ENCODE measurements at regions not wholly inside any gene's neighbourhood (a gene's known extent, or its start where the extent isn't known, plus 50 kb on each side); places are given as distances from the start of the nearest gene placed in this dataset.

DNA sequence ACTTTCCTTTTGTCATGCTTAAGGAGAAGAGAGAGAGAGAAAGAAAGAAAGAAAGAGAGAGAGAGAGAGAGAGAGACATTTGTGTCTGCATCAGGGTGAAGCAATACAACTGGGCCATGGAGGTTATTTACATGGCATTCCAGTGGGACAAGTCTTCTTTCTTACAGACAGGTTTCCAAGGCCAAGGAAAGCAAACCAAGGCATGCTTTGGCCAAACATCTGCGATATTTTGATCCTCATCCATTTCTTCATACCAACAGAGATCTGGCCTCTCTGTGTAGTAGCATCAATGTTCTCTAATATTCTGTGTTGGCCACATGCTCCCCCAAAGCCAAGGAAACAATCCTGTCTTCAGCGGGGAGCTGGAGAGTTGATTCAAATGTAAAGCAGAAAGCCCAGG is 292.1 kb downstream of the SETD4 start:
- DNase-seq (ENCODE audit: extremely low read depth in 1 of 2, low read depth in 1 of 2), result no peak

DNA sequence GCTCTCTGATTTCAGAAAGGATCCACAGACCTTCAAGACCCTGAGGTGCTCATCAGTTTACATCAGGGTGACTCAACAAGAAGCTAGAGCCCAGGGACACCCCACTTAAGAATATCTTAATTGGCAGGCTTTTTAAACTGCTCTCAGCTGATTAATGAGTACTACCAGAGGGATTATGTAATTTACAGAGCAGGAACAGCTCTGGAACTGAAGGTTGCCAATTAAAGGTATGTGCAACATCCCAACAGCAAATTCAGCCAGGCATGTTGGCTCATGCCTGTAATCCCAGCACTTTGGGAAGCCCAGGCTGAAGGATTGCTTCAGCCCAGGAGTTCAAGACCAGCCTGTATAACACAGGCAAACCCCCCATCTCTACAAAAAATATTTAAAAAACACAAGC is 295.7 kb downstream of the SETD4 start:
- DNase-seq (ENCODE audit: extremely low read depth in 1 of 2, low read depth in 1 of 2), result no peak

DNA sequence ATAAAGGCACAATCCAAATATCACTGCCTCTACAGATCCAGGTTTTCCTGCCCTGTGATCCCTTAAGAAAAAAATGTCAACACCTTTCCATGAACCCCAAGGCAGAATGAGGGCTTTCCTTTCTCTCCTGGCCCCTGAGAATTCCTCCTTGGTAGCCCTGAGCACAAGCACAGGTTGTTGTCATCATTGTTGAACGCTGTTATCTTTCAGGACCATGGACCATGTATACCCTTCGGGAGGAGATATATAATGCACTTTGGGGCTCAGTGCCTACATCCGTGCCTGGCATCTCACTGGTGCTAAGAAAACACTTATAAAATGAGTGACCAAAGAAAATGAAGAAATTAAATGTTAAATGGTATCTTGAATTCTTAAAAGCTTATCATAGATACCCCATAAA is 296.2 kb downstream of the SETD4 start:
- DNase-seq (ENCODE audit: extremely low read depth in 1 of 2, low read depth in 1 of 2), result no peak

DNA sequence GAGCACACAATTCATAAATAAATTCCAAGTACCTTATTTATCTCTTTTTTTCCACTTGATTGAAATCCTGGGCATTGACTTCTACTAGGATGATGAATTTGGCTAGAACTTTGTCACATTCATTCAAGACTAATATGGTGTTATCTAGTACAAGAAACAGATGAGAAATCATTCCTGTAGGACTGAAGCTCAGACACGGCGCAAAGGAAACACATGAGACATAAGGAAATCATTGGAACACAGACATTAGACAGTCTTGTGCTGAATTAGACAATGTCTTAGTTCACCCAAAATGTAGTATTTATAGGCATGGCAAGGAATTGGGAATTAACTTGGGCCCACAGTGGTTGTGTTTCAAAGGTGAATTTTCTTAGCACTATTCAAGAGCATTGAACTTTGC is 305.7 kb downstream of the SETD4 start:
- DNase-seq (ENCODE audit: extremely low read depth in 1 of 2, low read depth in 1 of 2), result no peak

DNA sequence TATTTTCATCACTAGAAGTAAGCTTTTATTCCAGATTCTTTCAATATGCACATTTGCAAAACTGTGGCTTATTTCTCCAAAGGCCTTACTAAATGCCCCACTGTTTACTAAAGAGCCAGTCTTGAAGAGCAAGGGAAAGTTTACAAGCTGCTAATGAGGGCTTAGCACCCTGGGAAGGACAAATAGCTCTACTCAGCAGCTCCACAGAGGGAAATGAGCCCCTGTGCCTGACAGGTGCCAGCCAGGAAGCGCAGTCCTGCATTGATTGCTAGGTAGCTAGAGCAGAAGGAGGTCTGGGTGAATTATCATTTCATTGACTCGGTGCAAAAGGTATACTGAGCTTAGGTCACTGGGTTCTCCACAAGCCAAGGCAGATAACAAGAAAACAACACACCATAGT is 307.0 kb downstream of the SETD4 start:
- no peak for DNase-seq (ENCODE audit: extremely low read depth in 1 of 2, low read depth in 1 of 2)

DNA sequence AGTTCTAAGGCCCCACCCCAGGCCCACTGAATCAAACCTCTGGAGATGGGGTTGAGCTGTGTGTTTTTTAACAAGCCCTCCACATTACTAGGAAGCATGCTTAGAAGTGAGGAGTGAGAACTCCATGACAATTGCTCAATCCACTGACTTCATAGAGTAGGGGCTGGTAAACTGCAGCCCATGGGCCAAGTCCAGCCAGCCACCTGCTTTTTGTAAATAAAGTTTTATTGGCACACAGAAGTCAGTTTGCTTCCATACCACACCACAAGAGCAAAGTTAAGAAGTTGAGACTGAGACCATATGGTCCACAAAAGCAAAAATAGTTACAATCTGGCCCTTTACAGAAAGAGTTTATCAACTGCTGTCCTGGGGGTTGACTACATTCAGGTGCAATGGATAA is 309.2 kb downstream of the SETD4 start:
- DNase-seq (ENCODE audit: extremely low read depth in 1 of 2, low read depth in 1 of 2), result no peak

DNA sequence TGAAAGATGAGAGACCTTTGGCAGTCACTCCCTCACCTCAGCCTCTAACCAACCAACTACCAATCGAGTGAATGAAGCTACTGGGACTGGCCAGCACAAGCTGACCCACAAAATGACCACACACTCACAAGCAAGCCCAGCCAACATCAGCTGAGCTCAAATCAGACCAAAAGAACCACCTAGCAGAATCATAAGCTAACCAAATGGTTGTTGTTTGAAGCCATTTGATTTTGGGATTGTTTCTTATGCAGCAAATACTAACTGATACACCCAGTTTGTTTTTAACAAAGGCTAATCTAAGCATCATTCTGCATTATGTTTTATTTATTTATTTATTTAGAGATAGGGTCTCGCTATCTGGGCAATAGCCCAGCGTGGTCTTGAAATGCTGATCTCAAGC is 310.4 kb downstream of the SETD4 start:
- DNase-seq (ENCODE audit: extremely low read depth in 1 of 2, low read depth in 1 of 2), result no peak

DNA sequence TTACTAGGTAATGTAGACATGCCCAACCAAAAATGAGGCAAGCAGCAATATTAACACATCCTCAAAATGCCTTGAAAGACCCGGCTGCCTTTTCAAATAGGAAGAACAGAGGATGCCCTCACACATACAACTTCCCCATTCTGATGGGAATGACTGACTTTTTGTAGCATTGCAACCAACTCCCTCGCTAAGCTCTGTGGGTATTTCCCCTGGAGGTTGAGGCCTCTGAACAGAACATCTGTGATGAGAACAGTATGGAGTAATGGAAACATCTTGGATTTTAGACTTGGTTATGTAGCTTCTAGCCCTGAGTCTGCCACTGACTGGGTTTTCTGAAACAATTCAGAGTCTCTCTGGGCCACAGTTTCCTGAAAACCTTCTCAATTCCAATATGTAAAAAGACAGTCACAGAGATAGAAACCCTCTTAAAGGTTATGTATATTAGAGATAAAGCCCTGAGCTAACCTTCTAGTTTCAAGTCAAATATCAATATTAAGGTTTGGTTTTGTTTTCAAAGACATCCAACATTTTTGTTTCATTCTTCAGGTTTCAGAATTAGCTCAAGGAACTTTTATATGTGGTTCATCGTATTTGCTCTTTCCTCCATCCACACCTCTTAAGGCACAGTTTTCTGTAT is 311.5 kb downstream of the SETD4 start:
- no peak for DNase-seq (ENCODE audit: extremely low read depth in 1 of 2, low read depth in 1 of 2)

DNA sequence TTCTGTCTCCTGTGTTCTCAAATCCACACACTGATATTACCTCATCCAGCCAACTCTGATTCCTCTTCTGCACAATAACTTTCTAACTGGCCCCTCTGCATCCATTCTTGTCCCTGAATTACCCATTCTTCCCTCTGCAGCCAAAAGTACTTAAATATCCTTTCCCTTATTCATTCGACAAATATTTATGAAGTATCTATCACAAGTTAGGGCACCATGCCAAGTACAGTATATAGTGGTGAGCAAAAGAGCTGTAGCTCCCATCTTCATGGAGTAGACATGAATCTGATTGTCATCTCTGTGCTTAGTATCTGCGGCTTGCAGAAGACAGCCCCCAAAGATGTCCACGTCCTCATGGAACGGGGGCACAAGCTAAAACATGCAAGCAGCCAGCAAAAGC is 316.8 kb downstream of the SETD4 start:
- no peak for DNase-seq (ENCODE audit: extremely low read depth in 1 of 2, low read depth in 1 of 2)

DNA sequence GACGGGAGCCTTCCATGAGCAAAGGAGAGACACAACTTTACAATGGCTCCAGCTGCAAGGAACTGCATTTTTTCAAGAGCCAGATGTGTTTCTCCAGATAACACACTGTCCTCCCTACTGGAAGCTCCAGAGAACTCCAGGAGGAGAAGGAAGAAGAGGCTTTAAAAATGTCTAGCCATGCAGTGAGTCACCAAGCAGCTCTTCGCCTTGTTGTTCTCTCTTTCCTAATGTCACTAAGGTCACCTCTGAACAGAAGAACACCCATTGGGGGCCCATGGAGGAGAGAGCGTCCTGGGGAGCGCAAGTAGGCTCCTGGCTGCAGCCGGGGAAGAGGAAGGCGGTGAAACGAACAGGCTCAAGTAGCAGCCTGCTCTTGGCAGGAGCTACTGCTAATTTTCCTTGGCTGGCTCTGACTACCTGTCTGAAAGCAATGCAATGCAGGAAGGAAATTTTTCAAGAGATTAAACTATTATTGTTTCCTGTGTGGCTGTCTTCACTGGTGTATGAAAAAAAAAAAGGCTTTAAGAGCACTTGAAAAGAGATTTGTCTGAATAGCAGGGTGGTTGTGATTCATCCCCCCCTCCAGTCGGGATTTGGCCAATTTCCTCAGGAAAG is 321.9 kb downstream of the SETD4 start:
- DNase-seq (ENCODE audit: extremely low read depth in 1 of 2, low read depth in 1 of 2), result no peak

DNA sequence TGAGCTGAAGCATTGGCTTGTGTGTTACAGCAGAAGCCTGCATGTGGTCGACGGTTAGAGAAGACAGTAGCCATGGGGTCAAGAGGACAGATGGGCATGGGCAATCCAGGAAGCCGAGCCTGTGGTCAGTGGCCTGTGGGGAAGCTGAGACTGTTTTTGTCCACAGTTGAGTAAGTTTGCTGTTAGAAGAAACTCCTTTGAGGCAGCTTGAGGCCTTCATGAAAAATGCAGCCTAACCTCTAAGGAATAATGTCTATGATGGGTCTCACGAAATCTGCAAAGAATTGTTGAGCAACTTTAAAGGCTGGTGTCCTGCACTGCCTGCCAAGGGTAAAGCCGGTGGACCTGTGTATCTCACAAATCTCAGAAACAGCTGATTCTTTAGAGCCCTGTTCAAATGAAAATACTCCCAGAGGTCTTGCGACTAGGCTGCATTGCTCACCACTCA is 322.4 kb downstream of the SETD4 start:
- DNase-seq (ENCODE audit: extremely low read depth in 1 of 2, low read depth in 1 of 2), result no peak

DNA sequence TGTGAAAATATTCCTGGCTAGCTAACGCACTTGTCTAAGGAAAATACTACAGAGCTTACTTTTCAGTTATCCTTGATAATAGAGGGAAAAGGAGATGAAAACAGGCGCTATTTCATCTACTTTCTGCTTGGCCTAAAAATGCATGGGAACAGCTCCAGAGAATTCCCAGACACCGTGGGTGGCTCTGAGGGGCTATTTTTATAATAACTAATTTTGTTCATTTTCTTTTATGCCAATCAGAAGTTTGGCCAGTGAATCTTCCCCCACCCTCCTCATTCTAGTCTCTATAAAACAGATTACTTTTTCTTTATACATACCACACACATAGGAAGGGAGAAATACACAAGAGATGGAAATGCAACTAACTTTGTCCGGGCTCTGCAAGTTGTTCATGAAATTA is 322.9 kb downstream of the SETD4 start:
- no peak for DNase-seq (ENCODE audit: extremely low read depth in 1 of 2, low read depth in 1 of 2)

DNA sequence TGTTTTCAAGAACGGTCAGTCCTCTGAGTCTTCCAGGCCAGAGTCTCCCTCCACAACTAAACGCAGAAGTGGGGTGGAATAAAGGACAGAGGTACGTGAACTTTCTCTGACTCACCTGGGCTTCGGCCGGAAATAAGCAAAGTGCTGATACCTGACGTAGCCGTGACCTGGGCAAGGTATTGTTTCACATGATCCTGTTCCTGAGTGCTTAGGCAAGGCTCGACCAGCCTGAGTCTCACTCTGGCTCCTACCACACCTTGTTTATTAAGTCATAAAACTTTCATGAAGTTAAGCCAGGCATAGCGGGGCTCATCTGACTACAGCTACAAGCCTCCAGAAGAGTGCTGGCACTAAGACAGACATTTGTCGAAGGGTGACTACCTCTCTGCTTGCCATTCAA is 327.5 kb downstream of the SETD4 start:
- no peak for DNase-seq (ENCODE audit: extremely low read depth in 1 of 2, low read depth in 1 of 2)

DNA sequence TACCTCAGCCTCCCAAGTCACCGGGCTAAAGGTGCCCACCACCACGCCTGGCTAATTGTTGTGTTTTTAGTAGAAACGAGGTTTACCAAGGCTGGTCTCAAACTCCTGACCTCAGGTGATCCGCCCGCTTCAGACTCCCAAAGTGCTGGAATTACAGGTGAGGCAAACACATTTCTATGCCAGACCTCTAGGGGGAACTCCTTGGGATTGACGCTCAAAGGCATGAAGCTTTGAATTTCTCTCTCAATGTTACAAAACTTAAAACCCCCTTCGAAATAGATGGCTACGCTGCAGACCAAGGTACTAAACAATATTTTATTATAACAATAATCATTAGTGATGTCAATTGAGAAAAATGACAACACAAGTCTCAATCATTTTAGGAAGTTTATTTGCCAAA is 330.0 kb downstream of the SETD4 start:
- no peak for DNase-seq (ENCODE audit: extremely low read depth in 1 of 2, low read depth in 1 of 2)

DNA sequence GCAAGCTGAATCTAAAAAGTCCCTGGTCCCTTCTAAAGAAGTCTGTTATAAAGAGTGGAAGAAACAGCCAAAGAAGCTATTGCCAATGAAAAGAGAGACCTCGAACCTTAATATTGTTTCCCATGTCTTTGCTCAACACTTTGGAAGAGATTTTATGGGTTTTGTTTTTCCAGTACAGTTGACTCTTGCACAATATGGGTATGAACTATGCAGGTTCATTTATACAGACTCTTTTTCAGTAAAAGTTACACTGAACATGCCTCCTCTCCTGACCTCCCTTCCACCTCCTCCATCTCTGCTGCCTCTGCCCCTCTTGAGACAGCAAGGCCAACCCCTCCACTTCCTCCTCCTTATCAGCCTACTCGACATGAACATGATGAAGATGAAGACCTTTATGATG is 332.5 kb downstream of the SETD4 start:
- no peak for DNase-seq (ENCODE audit: extremely low read depth in 1 of 2, low read depth in 1 of 2)

DNA sequence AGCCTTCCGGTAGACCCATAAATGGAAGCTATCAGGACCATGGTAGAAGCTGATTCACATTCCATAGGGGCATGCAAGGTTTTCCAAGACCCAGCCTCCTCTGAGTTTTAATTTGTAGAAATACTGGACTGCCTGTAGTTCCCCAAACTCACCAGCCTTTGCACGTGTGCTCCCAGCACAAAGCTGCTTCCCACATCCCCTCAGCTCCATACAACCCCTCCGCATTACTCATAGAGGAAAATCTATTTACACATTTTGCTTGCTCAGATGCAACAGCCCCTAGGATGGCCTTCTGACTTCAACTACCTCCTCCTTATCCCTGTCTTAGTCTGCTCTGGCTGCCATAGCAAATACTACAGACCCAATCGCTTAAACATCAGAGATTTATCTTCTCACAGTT is 336.2 kb downstream of the SETD4 start:
- no peak for DNase-seq (ENCODE audit: extremely low read depth in 1 of 2, low read depth in 1 of 2)

DNA sequence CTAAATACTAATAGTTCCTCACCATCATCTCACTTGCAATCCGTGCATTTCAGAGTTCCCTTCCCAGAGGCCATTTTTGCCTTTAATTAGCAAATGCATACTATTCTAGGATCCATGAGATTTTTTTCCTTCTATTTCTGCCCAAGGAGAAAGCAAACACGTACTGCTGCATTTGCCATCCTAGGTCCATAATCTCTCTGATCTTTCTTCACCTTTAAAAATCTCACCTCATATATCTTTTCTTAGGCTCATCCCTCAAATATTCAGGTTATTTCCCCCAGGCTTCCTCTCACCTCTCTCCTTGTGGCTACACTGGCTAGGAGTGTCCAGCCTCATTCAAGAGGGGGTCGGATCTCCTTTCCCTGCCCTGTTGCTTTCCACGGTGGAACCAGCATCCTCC is 338.6 kb downstream of the SETD4 start:
- no peak for DNase-seq (ENCODE audit: extremely low read depth in 1 of 2, low read depth in 1 of 2)

DNA sequence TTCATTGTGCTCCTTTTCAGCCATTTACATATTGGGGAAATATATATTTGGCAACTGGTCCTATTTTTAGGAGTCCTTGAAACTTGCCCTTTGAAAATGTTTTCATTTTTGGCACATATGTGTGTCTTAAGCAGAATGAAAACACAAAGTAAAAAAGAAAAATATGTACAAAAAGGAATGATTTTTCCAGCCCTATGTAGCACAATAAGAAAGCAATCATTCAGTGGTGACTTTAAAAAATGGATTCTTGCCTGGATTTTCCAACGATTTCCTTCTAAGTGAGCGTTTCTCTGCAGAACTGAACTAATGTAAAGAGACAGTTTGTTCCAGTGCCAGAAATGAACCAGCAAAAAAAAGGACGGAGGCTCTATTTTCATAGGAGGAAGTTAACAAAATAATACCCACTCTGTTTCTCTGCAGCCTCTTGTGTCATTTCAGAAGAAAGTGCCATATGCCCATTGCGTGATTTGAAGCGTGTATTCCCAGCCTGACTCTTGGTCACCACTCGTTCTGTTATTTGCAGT is 340.1 kb downstream of the SETD4 start:
- no peak for DNase-seq (ENCODE audit: extremely low read depth in 1 of 2, low read depth in 1 of 2)

DNA sequence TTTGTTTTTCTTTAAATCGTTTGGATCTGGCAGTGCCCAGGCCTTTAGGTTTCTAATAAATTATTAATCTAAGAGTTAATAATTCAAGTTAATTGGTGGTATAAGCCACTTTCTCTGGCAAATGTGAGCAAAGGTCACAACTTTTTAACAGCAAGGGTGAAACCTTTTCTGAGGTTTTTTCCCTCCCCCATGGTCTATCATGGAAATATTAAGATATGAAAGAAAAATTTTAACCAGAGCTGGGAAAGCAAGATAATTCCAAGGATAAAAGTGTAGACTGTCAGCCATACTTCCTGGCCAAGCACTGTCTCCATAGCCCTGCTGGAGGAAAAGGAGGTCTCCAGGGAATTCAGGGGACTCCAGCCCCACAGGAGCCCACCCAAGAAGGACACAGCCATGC is 341.2 kb downstream of the SETD4 start:
- DNase-seq (ENCODE audit: extremely low read depth in 1 of 2, low read depth in 1 of 2), result no peak

DNA sequence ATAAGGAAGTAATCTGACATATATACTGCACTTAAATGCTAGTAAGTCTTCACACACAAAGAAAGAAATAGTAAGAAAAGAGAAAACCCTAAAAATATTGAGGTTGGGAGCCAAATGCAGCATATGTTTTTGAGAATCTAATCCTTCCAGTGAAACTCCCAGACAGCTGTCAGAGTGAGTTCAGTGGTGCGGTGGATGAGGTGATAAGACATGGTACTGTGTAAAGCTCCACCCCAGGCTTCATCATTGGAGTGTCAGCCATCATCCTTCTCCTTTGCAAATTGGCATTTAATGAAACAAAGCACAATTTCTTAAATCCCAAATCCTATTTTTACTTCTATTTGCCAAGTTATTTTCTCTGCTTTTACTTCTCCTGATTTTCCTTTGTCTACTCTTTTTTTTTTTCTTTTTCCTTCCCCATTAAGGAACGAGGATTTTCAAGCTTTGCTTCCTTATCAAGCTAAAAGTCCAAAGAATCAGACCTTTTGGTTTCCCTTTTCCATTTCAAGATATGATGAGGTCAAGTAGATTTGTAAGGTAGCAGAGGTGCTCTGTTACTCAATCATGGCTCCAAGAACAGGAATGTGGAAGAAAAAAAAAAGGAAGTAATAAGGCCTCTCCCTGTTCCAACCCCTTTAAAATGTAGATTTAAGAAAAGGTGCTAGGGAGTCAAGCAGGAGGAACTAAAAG is 343.3 kb downstream of the SETD4 start:
- DNase-seq (ENCODE audit: extremely low read depth in 1 of 2, low read depth in 1 of 2), result no peak

DNA sequence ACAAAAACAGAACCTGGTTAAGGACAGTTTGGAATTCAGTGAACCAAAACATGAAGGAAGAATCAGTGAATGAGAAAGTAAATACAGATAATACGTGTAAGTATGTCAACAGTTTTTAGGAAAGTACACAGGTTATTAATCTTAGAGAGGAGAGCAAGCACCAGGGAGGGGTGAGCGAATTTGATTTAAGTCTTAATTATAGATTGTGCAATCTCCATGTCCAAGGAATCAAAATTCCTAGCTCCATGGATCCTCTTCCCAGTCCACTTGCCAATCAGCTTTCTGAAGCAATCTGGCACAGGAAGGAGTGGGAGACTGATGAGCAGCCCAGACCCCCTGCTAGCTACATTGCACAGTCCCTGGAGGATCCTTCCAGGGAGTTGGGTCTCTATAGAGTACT is 346.4 kb downstream of the SETD4 start:
- no peak for DNase-seq (ENCODE audit: extremely low read depth in 1 of 2, low read depth in 1 of 2)

DNA sequence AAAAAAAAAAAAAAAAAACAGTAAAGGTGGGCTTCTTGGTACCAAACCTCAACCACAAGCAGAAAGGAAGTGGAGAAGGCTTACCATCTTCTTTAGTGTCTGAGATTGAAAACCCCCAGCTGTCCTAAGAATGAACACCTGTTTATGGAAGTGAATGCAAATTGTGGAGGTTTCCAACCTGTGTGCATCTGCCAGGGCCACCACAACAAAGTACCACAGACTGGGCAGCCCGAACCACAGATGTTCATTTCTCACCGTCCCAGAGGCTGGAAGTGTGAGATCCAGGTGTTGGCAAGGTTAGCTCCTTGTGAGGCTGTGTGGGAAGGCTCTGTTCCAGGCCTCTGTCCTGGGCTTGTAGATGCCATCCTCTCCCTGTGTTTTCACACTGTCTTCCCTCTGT is 348.7 kb downstream of the SETD4 start:
- DNase-seq (ENCODE audit: extremely low read depth in 1 of 2, low read depth in 1 of 2), result no peak

Measured in stimulated activated CD8-positive, alpha-beta memory T cell treated with anti-CD3 and anti-CD28 coated beads, Interleukin-7, amount 100 ng/mL, for 48 hours (primary cell).